Ascending aorta (tissue), 2 donors: ENCODE measurements at regions not wholly inside any gene's neighbourhood (a gene's known extent, or its start where the extent isn't known, plus 50 kb on each side); places are given as distances from the start of the nearest gene placed in this dataset.
"Not testable (repeated sequence)": the region's sequence is repeated elsewhere in the genome, so short reads cannot be mapped to it uniquely, and the experiment has no call there.

ENCODE experiments used
- DNase-seq, 2 donors: peaks; one replicate each; pipeline ENCODE4 v3.0.0-alpha.2; 2019; ENCODE audit warnings: low spot score in 2 of 2
- H3K27ac ChIP-seq, 2 donors: fragments of 200-600 bp; sonication (generic); one replicate each; pipeline ENCODE4 v1.5.1; 2016 to 2017; ENCODE audit warnings: mild to moderate bottlenecking in 1 of 2
- H3K27me3 ChIP-seq: fragments of 200-600 bp; sonication (generic); one replicate; pipeline ENCODE4 v1.5.1; 2017
- H3K36me3 ChIP-seq, 2 donors: fragments of 200-600 bp; sonication (generic); one replicate each; pipeline ENCODE4 v1.5.1; 2016
- H3K4me1 ChIP-seq, 2 donors: fragments of 200-600 bp; sonication (generic); one replicate each; pipeline ENCODE4 v1.5.1; 2016 to 2017; ENCODE audit warnings: mild to moderate bottlenecking in 1 of 2
- H3K4me3 ChIP-seq, 2 donors: fragments of 200-600 bp; sonication (generic); one replicate each; pipeline ENCODE4 v1.5.1; 2016 to 2017; ENCODE audit warnings: mild to moderate bottlenecking in 1 of 2
- H3K9me3 ChIP-seq, 2 donors: fragments of 200-600 bp; sonication (generic); one replicate each; pipeline ENCODE4 v1.5.1; 2016
- CTCF ChIP-seq, 3 experiments: fragments of 200-600 bp in 2 of 3; fragments of 450-650 bp in 1 of 3; sonication (generic) in 2 of 3; IDR thresholded peaks; one replicate each; pipeline ENCODE4 v1.5.1; 2016 to 2019; ENCODE audit warnings: antibody characterized with exemption in 3 of 3, mild to moderate bottlenecking in 1 of 3, moderate library complexity in 1 of 3
- intact Hi-C: fragments of 100-400 bp; cut with DNase I; formaldehyde crosslinking; loops from one replicate; pipeline ENCODE4 v1.15.1; 2023

DNA sequence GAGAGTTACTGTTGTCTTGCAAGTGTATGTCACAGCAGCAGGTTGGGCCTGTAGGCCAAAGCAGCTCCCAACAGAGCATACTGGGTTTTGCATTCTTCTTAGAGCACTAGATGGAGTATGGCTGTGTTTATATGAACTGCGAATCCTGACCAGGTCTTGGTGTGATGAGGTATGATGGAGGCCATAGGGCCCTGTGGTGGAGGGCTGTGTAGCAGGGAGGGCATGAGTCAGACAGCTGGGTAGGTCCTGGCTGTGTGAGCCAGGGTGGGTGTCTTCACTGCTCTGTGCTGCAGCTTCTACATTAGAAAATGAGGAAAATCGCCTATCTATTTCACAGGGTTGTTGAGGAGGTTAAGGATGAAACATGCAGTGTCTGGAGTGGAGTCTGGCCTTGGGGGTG, 124.2 kb downstream of the BUB3 start:
- H3K27me3 ChIP-seq: no peaks in the 10 kb centered on the region
- no peak for DNase-seq
- no peaks in the 10 kb centered on the region for H3K4me1 ChIP-seq
- H3K36me3 ChIP-seq: no peaks in the 10 kb centered on the region
- H3K27ac ChIP-seq: no peak overlapping the region
- H3K9me3 ChIP-seq: no peaks in the 10 kb centered on the region
- TF ChIP-seq CTCF (IDR thresholded peaks at IDR 0.05): no peak
- no peak overlapping the region for H3K4me3 ChIP-seq
- intact Hi-C loops: no loop called here

DNA sequence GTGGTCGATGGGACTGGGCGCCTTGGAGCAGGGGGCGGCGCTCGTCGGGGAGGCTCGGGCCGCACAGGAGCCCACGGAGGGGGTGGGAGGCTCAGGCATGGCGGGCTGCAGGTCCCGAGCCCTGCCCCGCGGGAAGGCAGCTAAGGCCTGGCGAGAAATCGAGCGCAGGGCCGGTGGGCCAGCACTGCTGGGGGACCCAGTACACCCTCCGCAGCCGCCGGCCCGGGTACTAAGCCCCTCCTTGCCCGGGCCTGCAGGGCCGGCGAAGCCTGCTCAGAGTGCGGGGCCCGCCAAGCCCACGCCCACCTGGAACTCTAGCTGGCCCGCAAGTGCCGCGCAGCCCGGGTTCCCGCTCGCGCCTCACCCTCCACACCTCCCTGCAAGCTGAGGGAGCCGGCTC, 129.2 kb downstream of the BUB3 start:
- H3K9me3 ChIP-seq, H3K36me3 ChIP-seq, intact Hi-C loops, H3K4me3 ChIP-seq, H3K4me1 ChIP-seq, DNase-seq, H3K27me3 ChIP-seq, H3K27ac ChIP-seq: not testable (repeated sequence)

DNA sequence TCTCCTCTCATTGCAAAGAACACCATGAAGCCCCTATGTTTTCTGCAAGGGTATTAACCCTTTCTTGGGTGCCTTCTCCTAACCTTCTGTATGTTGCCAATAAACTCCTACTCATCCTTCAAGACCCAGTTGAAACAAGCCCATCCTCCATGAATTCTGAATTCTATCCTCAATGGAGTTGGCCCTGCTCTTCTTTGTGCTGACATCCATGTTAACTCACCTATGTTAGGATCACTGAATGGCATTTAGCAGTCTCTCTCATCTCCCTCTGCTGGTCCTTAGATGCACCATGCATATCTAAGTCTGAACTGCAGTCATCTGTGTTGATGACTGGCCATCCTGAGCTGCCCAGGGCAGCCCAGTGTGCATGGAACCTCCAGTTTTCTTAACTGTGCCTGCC, 129.8 kb downstream of the BUB3 start:
- peaks cover 0 to 5% of the 10 kb centered on the region in 2 donors for H3K9me3 ChIP-seq
- no peaks in the 10 kb centered on the region for H3K36me3 ChIP-seq
- H3K4me3 ChIP-seq: no peak overlapping the region
- TF ChIP-seq CTCF (IDR thresholded peaks at IDR 0.05): no peak
- no peak overlapping the region for H3K27ac ChIP-seq
- no peaks in the 10 kb centered on the region for H3K4me1 ChIP-seq
- intact Hi-C loops: no loop called here
- DNase-seq: no peak
- H3K27me3 ChIP-seq: no peaks in the 10 kb centered on the region

GRCh38 chr10:123287594-123288247, 133.5 kb downstream of the BUB3 start:
- H3K27ac ChIP-seq: no peak overlapping the region
- no peaks in the 10 kb centered on the region for H3K36me3 ChIP-seq
- no peak for DNase-seq
- H3K4me1 ChIP-seq: no peaks in the 10 kb centered on the region
- H3K4me3 ChIP-seq: no peak overlapping the region
- intact Hi-C loops: no loop called here
- H3K27me3 ChIP-seq: no peaks in the 10 kb centered on the region
- peaks cover 3 to 5% of the 10 kb centered on the region in 2 donors for H3K9me3 ChIP-seq
- no peak for TF ChIP-seq CTCF (IDR thresholded peaks at IDR 0.05)

DNA sequence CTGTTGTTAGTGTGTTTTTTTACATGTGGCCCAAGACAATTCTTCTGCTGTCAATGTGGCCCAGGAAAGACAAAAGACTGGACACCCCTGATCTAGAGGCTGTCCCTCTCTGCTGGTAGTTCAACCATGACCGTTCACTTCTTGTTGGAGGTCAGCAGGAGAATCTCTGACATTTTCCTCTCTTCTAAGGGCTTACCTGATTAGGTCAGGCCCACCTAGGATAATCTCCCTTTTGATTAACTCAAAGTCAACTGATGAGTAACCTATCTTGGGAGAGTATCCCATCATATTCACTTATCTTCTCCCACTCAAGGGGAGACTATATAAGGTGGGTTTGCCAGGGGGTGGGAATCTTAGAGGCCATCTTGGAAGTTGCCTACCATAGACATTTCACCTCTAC, 135.2 kb downstream of the BUB3 start:
- no peaks in the 10 kb centered on the region for H3K4me1 ChIP-seq
- intact Hi-C loops: no loop called here
- no peak for DNase-seq
- no peak overlapping the region for H3K4me3 ChIP-seq
- H3K27me3 ChIP-seq: no peaks in the 10 kb centered on the region
- H3K27ac ChIP-seq: no peak overlapping the region
- peaks cover 3 to 5% of the 10 kb centered on the region in 2 donors for H3K9me3 ChIP-seq
- TF ChIP-seq CTCF (IDR thresholded peaks at IDR 0.05): no peak
- no peaks in the 10 kb centered on the region for H3K36me3 ChIP-seq

DNA sequence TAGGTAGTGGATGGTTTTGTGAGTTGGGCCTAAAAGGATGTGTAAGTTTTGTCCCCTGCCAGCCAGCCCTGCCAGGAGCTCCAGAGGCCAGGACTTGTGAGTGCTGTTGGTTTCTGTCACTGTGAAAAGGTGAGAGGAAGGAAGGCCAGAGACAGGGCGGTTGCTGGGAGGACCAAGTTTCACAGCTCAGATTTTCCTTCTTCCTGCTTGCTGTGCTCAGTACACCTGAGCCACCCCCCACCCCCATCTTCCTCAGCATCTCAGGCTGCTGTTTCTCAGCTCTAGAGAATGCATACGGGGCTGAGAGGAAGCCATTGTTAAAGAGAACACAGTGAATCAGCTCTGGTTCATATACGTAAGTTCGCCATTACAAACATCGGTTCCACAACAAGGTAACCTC, 139.9 kb downstream of the BUB3 start:
- Histone ChIP-seq H3K27ac (no peak overlapping the region), H3K4me1 (no peaks in the 10 kb centered on the region), H3K9me3 (peaks cover 0 to 3% of the 10 kb centered on the region in 2 donors), H3K27me3 (no peaks in the 10 kb centered on the region), H3K4me3 (no peak overlapping the region), H3K36me3 (no peaks in the 10 kb centered on the region)
- no peak for DNase-seq
- intact Hi-C loops: no loop called here
- TF ChIP-seq CTCF (IDR thresholded peaks at IDR 0.05): no peak
